ENCODE measurements at regions not wholly inside any gene's neighbourhood (a gene's known extent, or its start where the extent isn't known, plus 50 kb on each side); places are given as distances from the start of the nearest gene placed in this dataset.

- TF ChIP-seq CTCF (IDR thresholded peaks at IDR 0.05; ENCODE audit: extremely low read depth in 1 of 2, insufficient read depth in 1 of 2, low read depth in 1 of 2, low read length in 2 of 2) (no peak), EZH2 (IDR thresholded peaks at IDR 0.05; ENCODE audit: borderline replicate concordance, low read depth, low read length, severe bottlenecking) (no peak), MAX (IDR thresholded peaks at IDR 0.05; ENCODE audit: insufficient read depth, insufficient read length) (no peak), POLR2A (IDR thresholded peaks at IDR 0.05; ENCODE audit: low read depth, low read length) (no peak), JUN (IDR thresholded peaks at IDR 0.05; ENCODE audit: borderline replicate concordance, insufficient read depth, insufficient read length, low read depth) (no peak)
These were observed 89.0 kb downstream of the PSMG1 start for GRCh38 chr21:39094087-39094780.

All from endothelial cell of umbilical vein (primary cell).